OCI-LY7 (cell line): ENCODE measurements at regions not wholly inside any gene's neighbourhood (a gene's known extent, or its start where the extent isn't known, plus 50 kb on each side); places are given as distances from the start of the nearest gene placed in this dataset.

Source experiments
- EZH2phosphoT487 ChIP-seq: fragments of 200-600 bp; sonication (generic); IDR thresholded peaks from 2 replicates; pipeline ENCODE4 v1.6.1; 2018; ENCODE audit warnings: low read depth, borderline replicate concordance, mild to moderate bottlenecking, mixed run types, antibody characterized with exemption, low read length, moderate library complexity, mixed read lengths
- TF ChIP-seq, protein P1 (sequence below): fragments of 200-600 bp; sonication (generic); conservative IDR thresholded peaks from 2 replicates; pipeline ENCODE4 v1.5.1; 2014; ENCODE audit warnings: mild to moderate bottlenecking, antibody characterized with exemption, low read length, moderate library complexity, mixed read lengths

DNA sequence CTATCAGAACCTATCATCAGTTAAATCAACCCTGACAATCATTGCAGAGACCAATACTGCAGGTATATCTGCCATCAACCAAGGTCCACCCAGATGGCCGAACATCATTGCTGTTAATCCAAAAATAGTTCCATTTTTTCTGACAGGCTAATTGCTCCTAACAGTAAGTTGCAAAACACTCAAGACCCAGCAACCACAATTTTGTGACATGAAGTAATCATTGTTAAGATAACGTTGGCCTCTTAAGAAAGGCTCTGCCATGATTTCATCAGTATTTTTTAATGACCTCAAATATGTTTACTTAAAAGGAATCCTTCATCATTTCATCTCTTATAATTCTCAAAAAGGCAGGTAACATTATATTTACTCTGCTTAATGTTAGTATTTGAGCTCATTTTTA is 553.4 kb upstream of the POM121L12 start:
- TF ChIP-seq, protein P1, sequence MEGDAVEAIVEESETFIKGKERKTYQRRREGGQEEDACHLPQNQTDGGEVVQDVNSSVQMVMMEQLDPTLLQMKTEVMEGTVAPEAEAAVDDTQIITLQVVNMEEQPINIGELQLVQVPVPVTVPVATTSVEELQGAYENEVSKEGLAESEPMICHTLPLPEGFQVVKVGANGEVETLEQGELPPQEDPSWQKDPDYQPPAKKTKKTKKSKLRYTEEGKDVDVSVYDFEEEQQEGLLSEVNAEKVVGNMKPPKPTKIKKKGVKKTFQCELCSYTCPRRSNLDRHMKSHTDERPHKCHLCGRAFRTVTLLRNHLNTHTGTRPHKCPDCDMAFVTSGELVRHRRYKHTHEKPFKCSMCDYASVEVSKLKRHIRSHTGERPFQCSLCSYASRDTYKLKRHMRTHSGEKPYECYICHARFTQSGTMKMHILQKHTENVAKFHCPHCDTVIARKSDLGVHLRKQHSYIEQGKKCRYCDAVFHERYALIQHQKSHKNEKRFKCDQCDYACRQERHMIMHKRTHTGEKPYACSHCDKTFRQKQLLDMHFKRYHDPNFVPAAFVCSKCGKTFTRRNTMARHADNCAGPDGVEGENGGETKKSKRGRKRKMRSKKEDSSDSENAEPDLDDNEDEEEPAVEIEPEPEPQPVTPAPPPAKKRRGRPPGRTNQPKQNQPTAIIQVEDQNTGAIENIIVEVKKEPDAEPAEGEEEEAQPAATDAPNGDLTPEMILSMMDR: no peak
- no peak for TF ChIP-seq EZH2phosphoT487
